Heart left ventricle (tissue), 16 donors: ENCODE measurements at regions not wholly inside any gene's neighbourhood (a gene's known extent, or its start where the extent isn't known, plus 50 kb on each side); places are given as distances from the start of the nearest gene placed in this dataset.

Experiments used
- ATAC-seq, 4 donors: fragments of 200-7000 bp; cut with Tn5 transposase; one replicate each; pipeline ENCODE4 v1.9.1; 2020 to 2022; ENCODE audit warnings: moderate library complexity in 4 of 4, mild to moderate bottlenecking in 3 of 4, moderate number of reproducible peaks in 1 of 4
- DNase-seq, 5 donors: peaks; one replicate each; pipeline ENCODE4 v3.0.0-alpha.2; 2020
- H3K27ac ChIP-seq, 12 donors: fragments of 200-600 bp; sonication (generic) in 4 of 12; one replicate each; pipeline versions ENCODE4 v1.5.0 to v1.8.0; 2016 to 2022; ENCODE audit warnings: mild to moderate bottlenecking in 2 of 12
- H3K27me3 ChIP-seq, 9 donors: fragments of 200-600 bp; sonication (generic) in 2 of 9; one replicate each; pipeline versions ENCODE4 v1.5.1 to v1.8.0; 2016 to 2022; ENCODE audit warnings: mild to moderate bottlenecking in 3 of 9
- H3K36me3 ChIP-seq, 9 donors: fragments of 200-600 bp; sonication (generic) in 2 of 9; one replicate each; pipeline versions ENCODE4 v1.5.0 to v1.8.0; 2018 to 2022; ENCODE audit warnings: mild to moderate bottlenecking in 2 of 9
- H3K4me1 ChIP-seq, 12 donors: fragments of 200-600 bp; sonication (generic) in 4 of 12; one replicate each; pipeline versions ENCODE4 v1.5.0 to v1.8.0; 2016 to 2022; ENCODE audit warnings: mild to moderate bottlenecking in 3 of 12
- H3K4me3 ChIP-seq, 12 donors: fragments of 200-600 bp; sonication (generic) in 4 of 12; one replicate each; pipeline versions ENCODE4 v1.5.0 to v1.8.0; 2017 to 2022; ENCODE audit warnings: mild to moderate bottlenecking in 9 of 12, moderate library complexity in 4 of 12
- H3K9me3 ChIP-seq, 12 donors: fragments of 200-600 bp; sonication (generic) in 4 of 12; one replicate each; pipeline versions ENCODE4 v1.5.0 to v1.8.0; 2016 to 2022; ENCODE audit warnings: mild to moderate bottlenecking in 1 of 12
- CTCF ChIP-seq, 12 donors: fragments of 200-600 bp; sonication (generic) in 4 of 12; IDR thresholded peaks; one replicate each; pipeline versions ENCODE4 v1.5.0 to v1.8.0; 2018 to 2022; ENCODE audit warnings: antibody characterized with exemption in 12 of 12, mild to moderate bottlenecking in 5 of 12
- POLR2A ChIP-seq, 2 donors: fragments of 450-650 bp; IDR thresholded peaks; one replicate each; pipeline ENCODE4 v1.6.1; 2017; ENCODE audit warnings: antibody characterized with exemption in 2 of 2, mild to moderate bottlenecking in 2 of 2, moderate library complexity in 2 of 2
- WGBS, 4 donors: extraction: QIAGEN DNeasy Blood & Tissue Kit in 2 of 4; methylation state at CpG; one replicate each; pipeline versions ENCODE4 v1.1.5 to v1.1.7; 2013 to 2018; 5-methylcytosine and 5-hydroxymethylcytosine counted together
- intact Hi-C, 10 donors: fragments of 100-400 bp; cut with DNase I; formaldehyde crosslinking; loops; one replicate each; pipeline versions ENCODE4 v1.11.1 to v1.14.2; 2022
- donor health status: ischemic (EF 13 %, LVEDD 7.1; RV severe dilation, severe dysfunction).
- donor health status: healthy with polysubstance abuse.
- donor health status: DM: no; HTN: yes; CAD: no.
- donor health status: DM: no; HTN: no; CAD: no.
- donor health status: ischemic (EF 25% LVEDD 6.9; RV normal size, moderate dysfunction).
- donor health status: ischemic (EF 25% LVEDD 5.7; RV mildly dilated, moderate dysfunction).
- donor health status: healthy.
- donor health status: DM: yes; HTN: yes; CAD: no.
- donor health status: ischemic (EF 35%, LVEDD 5.7; RV mildly dilated, moderate dysfunction).
- donor health status: nonischemic (EF 11% LVEDD 7.7; RV severe dilation, severe dysfunction).
- donor health status: DM: yes; HTN: yes; CAD: no.
- donor health status: PGD.
- donor health status: ischemic (EF 29% LVEDD 5.4; RV normal size, mild dysfunction).
- donor health status: nonischemic (EF 23%, LVEDD 6.1; RV moderate dilation, normal function).

- DNase-seq = no peak
- intact Hi-C loops = no loop called here
- no peak overlapping the region for H3K4me3 ChIP-seq
- H3K27me3 ChIP-seq = no peaks in the 10 kb centered on the region
- no peak for TF ChIP-seq CTCF (IDR thresholded peaks at IDR 0.05)
- H3K27ac ChIP-seq = no peak overlapping the region
- H3K9me3 ChIP-seq = no peaks in the 10 kb centered on the region
- no peaks in the 10 kb centered on the region for H3K36me3 ChIP-seq
- 64 to 79% (median 72%) methylated on average over 4 of the region's 4 CpGs for WGBS, 4 donors
- peaks cover 0 to 13% (median 0%) of the 10 kb centered on the region in 12 donors for H3K4me1 ChIP-seq
- no peak for ATAC-seq
Measured at GRCh38 chr1:232367293-232367692, 262.6 kb downstream of the SIPA1L2 start.

- ATAC-seq (no peak), DNase-seq (no peak)
- no peak overlapping the region for H3K27ac ChIP-seq
- TF ChIP-seq CTCF (IDR thresholded peaks at IDR 0.05) (no peak), POLR2A (IDR thresholded peaks at IDR 0.05) (no peak)
- no peaks in the 10 kb centered on the region for H3K27me3 ChIP-seq
- H3K4me1 ChIP-seq = peaks cover 0 to 16% (median 5%) of the 10 kb centered on the region in 12 donors
- H3K4me3 ChIP-seq = no peak overlapping the region
- peaks cover 0 to 3% (median 0%) of the 10 kb centered on the region in 12 donors for H3K9me3 ChIP-seq
- no peaks in the 10 kb centered on the region for H3K36me3 ChIP-seq
- 97 to 98% (median 98%) methylated on average over 3 of the region's 3 CpGs for WGBS, 4 donors
- intact Hi-C loops = no loop called here
Measured at GRCh38 chr1:232364654-232365382, 265.1 kb downstream of the SIPA1L2 start.

- no peak for DNase-seq
- TF ChIP-seq CTCF (IDR thresholded peaks at IDR 0.05) = no peak
- no peak for TF ChIP-seq POLR2A (IDR thresholded peaks at IDR 0.05)
- Histone ChIP-seq H3K27ac (no peak overlapping the region), H3K4me1 (peaks cover 0 to 11% (median 5%) of the 10 kb centered on the region in 12 donors), H3K36me3 (no peaks in the 10 kb centered on the region), H3K4me3 (no peak overlapping the region), H3K9me3 (peaks cover 0 to 3% (median 0%) of the 10 kb centered on the region in 12 donors), H3K27me3 (no peaks in the 10 kb centered on the region)
- intact Hi-C loops = no loop called here
- whole genome bisulfite sequencing, 4 donors = 65 to 95% (median 68%) methylated on average over 2 of the region's 2 CpGs
- no peak for ATAC-seq
Measured at GRCh38 chr1:232363008-232363407, 266.9 kb downstream of the SIPA1L2 start.

- Histone ChIP-seq H3K9me3 (peaks cover 0 to 3% (median 0%) of the 10 kb centered on the region in 12 donors), H3K4me1 (peaks cover 0 to 29% (median 12%) of the 10 kb centered on the region in 12 donors), H3K27me3 (no peaks in the 10 kb centered on the region), H3K4me3 (no peak overlapping the region), H3K27ac (no peak overlapping the region), H3K36me3 (no peaks in the 10 kb centered on the region)
- 86 to 92% (median 88%) methylated on average over 6 of the region's 6 CpGs for WGBS, 4 donors
- intact Hi-C loops = no loop called here
- no peak for ATAC-seq
- TF ChIP-seq POLR2A (IDR thresholded peaks at IDR 0.05) = no peak
- TF ChIP-seq CTCF (IDR thresholded peaks at IDR 0.05) = no peak
- no peak for DNase-seq
Measured at GRCh38 chr1:232357416-232357815, 272.5 kb downstream of the SIPA1L2 start.
